Neural cell (in vitro differentiated cells): ENCODE measurements at regions not wholly inside any gene's neighbourhood (a gene's known extent, or its start where the extent isn't known, plus 50 kb on each side); places are given as distances from the start of the nearest gene placed in this dataset.

ENCODE experiments used
- EZH2 ChIP-seq: fragments of 200-600, 300-800 bp; shearing (Covaris generic), sonication (generic); IDR thresholded peaks from 2 replicates; pipeline ENCODE4 v1.6.1; 2014; ENCODE audit warnings: antibody characterized with exemption, low read length, borderline replicate concordance, mild to moderate bottlenecking; ENCODE audit not compliant: insufficient read depth, poor library complexity, severe bottlenecking
- MXI1 ChIP-seq: fragments of 450-650 bp; conservative IDR thresholded peaks from 2 replicates; pipeline ENCODE4 v1.6.1; 2014; ENCODE audit warnings: antibody characterized with exemption, mild to moderate bottlenecking; ENCODE audit not compliant: poor library complexity, severe bottlenecking
- POLR2AphosphoS5 ChIP-seq: IDR thresholded peaks from 2 replicates; pipeline ENCODE4 v1.6.1; 2012
- RAD21 ChIP-seq: fragments of 450-650 bp; conservative IDR thresholded peaks from 2 replicates; pipeline ENCODE4 v1.6.1; 2014; ENCODE audit warnings: antibody characterized with exemption, mild to moderate bottlenecking, moderate library complexity
- SMC3 ChIP-seq: fragments of 450-650 bp; conservative IDR thresholded peaks from 2 replicates; pipeline ENCODE4 v1.6.1; 2014; ENCODE audit warnings: antibody characterized with exemption, mild to moderate bottlenecking, moderate library complexity; ENCODE audit not compliant: poor library complexity
- TF ChIP-seq, protein P1 (sequence below): IDR thresholded peaks from 2 replicates; pipeline ENCODE4 v1.6.1; 2012; ENCODE audit warnings: borderline replicate concordance
- TF ChIP-seq, protein P2 (sequence below): fragments of 450-650 bp; IDR thresholded peaks from 2 replicates; pipeline ENCODE4 v1.5.1; 2014; ENCODE audit warnings: antibody characterized with exemption, mild to moderate bottlenecking, moderate library complexity; ENCODE audit not compliant: poor library complexity, severe bottlenecking

DNA sequence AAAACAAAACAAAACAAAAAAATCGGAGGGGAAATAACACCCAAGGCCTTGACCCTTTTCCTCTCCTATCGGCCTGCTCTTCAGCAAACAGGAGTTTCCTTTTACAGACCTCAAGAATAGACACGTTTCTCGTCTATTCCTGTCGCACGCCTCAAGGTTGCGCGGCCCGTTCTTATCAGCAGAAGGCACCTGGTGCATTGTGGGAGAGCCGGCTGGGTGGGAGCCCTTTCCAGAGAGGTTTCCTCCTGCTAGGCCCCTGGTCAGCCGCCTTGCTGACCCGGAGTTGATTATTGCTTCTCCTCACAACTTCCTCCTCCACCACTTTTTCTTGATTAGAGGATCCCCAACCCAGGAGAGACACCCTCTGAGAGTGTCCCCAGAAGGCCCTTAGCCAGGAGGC lies 497.3 kb downstream of the MIAT start:
- TF ChIP-seq, protein P1, sequence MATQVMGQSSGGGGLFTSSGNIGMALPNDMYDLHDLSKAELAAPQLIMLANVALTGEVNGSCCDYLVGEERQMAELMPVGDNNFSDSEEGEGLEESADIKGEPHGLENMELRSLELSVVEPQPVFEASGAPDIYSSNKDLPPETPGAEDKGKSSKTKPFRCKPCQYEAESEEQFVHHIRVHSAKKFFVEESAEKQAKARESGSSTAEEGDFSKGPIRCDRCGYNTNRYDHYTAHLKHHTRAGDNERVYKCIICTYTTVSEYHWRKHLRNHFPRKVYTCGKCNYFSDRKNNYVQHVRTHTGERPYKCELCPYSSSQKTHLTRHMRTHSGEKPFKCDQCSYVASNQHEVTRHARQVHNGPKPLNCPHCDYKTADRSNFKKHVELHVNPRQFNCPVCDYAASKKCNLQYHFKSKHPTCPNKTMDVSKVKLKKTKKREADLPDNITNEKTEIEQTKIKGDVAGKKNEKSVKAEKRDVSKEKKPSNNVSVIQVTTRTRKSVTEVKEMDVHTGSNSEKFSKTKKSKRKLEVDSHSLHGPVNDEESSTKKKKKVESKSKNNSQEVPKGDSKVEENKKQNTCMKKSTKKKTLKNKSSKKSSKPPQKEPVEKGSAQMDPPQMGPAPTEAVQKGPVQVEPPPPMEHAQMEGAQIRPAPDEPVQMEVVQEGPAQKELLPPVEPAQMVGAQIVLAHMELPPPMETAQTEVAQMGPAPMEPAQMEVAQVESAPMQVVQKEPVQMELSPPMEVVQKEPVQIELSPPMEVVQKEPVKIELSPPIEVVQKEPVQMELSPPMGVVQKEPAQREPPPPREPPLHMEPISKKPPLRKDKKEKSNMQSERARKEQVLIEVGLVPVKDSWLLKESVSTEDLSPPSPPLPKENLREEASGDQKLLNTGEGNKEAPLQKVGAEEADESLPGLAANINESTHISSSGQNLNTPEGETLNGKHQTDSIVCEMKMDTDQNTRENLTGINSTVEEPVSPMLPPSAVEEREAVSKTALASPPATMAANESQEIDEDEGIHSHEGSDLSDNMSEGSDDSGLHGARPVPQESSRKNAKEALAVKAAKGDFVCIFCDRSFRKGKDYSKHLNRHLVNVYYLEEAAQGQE: no peak
- TF ChIP-seq MXI1 (no peak), RAD21 (no peak), EZH2 (no peak), POLR2AphosphoS5 (no peak), SMC3 (no peak)
- TF ChIP-seq, protein P2, sequence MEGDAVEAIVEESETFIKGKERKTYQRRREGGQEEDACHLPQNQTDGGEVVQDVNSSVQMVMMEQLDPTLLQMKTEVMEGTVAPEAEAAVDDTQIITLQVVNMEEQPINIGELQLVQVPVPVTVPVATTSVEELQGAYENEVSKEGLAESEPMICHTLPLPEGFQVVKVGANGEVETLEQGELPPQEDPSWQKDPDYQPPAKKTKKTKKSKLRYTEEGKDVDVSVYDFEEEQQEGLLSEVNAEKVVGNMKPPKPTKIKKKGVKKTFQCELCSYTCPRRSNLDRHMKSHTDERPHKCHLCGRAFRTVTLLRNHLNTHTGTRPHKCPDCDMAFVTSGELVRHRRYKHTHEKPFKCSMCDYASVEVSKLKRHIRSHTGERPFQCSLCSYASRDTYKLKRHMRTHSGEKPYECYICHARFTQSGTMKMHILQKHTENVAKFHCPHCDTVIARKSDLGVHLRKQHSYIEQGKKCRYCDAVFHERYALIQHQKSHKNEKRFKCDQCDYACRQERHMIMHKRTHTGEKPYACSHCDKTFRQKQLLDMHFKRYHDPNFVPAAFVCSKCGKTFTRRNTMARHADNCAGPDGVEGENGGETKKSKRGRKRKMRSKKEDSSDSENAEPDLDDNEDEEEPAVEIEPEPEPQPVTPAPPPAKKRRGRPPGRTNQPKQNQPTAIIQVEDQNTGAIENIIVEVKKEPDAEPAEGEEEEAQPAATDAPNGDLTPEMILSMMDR: no peak
